ENCODE measurements at regions not wholly inside any gene's neighbourhood (a gene's known extent, or its start where the extent isn't known, plus 50 kb on each side); places are given as distances from the start of the nearest gene placed in this dataset.
"Not testable (repeated sequence)": the region's sequence is repeated elsewhere in the genome, so short reads cannot be mapped to it uniquely, and the experiment has no call there.

DNA sequence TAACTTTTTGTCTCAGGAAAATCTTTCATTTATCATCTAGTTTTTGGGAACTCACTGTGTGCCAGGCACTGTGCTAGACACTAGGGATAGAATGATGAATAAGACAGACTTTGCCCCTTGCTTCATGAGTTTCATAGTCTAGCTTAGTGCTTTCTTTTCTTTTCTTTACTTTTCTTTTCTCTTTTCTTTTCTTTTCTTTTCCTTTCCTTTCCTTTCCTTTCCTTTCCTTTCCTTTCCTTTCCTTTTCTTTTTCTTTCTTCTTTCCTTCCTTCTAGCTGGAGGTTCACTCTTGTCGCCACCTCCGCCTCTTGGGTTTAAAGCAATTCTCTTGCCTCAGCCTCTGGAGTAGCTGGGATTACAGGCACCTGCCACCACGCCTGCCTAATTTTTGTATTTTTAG, 172.9 kb downstream of the EDEM1 start:
- Histone ChIP-seq H3K4me1 (no peaks in the 10 kb centered on the region), H3K9me3 (no peaks in the 10 kb centered on the region), H3K27me3 (no peaks in the 10 kb centered on the region), H3K36me3 (no peaks in the 10 kb centered on the region), H3K27ac (no peak overlapping the region), H3K4me3 (no peak overlapping the region)
- DNase-seq: no peak
- TF ChIP-seq POLR2A (IDR thresholded peaks at IDR 0.05) (no peak), CTCF (IDR thresholded peaks at IDR 0.05) (no peak)

DNA sequence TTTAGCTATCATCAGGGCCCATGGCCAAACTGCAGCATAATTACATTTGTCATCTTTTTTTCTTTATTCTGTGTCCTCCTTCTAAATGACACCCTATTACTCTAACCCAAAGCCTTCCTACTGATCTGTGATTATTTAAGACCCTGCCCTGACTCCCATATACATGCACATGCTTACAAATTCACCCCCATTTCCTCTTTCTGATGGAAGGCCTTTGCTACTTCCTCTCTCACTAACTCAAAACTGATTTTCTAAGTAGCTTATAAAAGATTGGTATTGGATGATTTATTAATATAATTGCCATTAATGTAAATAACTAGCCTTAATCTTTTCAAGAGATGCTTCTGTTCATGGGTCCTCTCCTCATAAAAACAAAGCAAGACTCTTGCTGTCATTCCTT, 179.2 kb downstream of the EDEM1 start:
- Histone ChIP-seq H3K27ac (no peak overlapping the region), H3K9me3 (no peaks in the 10 kb centered on the region), H3K36me3 (no peaks in the 10 kb centered on the region), H3K4me3 (no peak overlapping the region), H3K27me3 (no peaks in the 10 kb centered on the region), H3K4me1 (no peaks in the 10 kb centered on the region)
- DNase-seq: no peak
- TF ChIP-seq POLR2A (IDR thresholded peaks at IDR 0.05): no peak
- TF ChIP-seq CTCF (IDR thresholded peaks at IDR 0.05): no peak

DNA sequence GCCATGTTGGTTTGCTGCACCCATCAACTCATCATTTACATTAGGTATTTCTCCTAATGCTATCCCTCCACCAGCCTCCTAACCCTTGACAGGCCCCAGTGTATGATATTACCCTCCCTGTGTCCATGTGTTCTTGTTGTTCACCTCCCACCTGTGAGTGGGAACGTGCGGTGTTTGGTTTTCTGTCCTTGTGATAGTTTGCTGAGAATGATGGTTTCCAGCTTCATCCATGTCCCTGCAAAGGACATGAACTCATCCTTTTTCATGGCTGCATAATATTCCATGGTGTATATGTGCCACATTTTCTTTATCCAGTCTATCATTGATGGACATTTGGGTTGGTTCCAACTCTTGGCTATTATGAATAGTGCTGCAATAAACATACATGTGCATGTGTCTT, 184.0 kb downstream of the EDEM1 start:
- not testable (repeated sequence) for H3K36me3 ChIP-seq, H3K27ac ChIP-seq, H3K9me3 ChIP-seq, H3K4me1 ChIP-seq, H3K4me3 ChIP-seq, DNase-seq, H3K27me3 ChIP-seq

DNA sequence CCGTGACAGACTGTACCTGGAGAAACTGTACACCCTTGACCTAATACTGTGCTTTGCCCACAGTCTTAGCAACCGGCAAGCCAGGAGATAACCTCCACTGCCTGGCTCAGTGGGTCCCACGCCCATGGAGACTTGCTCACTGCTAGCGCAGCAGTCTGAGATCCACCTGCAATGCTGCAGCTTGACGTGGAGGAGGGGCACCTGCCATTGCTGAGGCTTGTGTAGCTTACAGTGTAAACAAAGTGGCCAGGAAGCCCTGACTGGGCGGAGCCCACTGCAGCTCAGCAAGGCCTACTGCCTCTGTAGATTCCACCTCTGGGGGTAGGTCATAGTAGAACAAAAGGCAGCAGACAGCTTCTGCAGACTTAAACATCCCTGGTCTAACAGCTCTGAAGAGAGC, 189.3 kb downstream of the EDEM1 start:
- Histone ChIP-seq H3K4me3 (no peak overlapping the region), H3K9me3 (no peaks in the 10 kb centered on the region), H3K36me3 (no peaks in the 10 kb centered on the region), H3K27me3 (no peaks in the 10 kb centered on the region), H3K4me1 (no peaks in the 10 kb centered on the region), H3K27ac (no peak overlapping the region)
- peak; percentile 32 to 71 (median 56) for DNase-seq
- TF ChIP-seq POLR2A (IDR thresholded peaks at IDR 0.05) (no peak), CTCF (IDR thresholded peaks at IDR 0.05) (no peak)

GRCh38 chr3:5379266-5379665, 191.8 kb downstream of the EDEM1 start:
- not testable (repeated sequence) for H3K27me3 ChIP-seq, H3K9me3 ChIP-seq, H3K4me1 ChIP-seq, H3K4me3 ChIP-seq, H3K36me3 ChIP-seq, H3K27ac ChIP-seq, DNase-seq

- not testable (repeated sequence) for H3K4me3 ChIP-seq, H3K4me1 ChIP-seq, H3K27me3 ChIP-seq, H3K27ac ChIP-seq, DNase-seq, H3K9me3 ChIP-seq, H3K36me3 ChIP-seq
Measured at GRCh38 chr3:5383486-5384263, 196.2 kb downstream of the EDEM1 start.

DNA sequence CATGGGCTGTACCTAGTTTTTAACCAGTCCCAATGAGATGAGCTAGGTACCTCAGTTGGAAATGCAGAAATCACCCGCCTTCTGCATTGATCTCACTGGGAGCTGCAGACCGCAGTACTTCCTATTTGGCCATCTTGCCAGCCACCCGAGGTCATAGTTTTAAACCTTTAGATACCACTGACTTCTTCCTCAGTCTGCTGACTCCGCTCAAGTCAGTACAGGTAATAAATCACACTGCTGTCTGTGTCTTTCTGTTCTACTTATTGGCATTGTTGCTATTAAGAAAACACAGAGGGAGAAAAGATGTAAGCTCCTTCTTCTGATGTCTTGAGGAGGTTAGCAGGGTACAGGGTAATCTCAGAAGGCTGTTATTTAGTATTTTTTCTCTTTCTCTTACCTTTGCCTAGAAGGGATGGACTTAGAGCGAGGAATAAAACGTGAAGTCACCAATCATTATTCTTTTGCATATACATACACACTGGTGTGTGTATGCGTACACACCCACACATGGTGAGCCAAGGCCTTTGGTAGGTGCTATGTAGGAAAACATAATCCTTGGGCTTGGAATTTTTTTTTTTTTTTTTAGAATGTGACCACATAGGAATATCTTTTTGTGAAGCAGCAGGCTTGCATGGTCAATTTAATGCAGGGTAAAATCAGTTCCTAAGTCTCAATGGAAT, 197.2 kb downstream of the EDEM1 start:
- Histone ChIP-seq H3K27me3 (no peaks in the 10 kb centered on the region), H3K36me3 (no peaks in the 10 kb centered on the region), H3K27ac (no peak overlapping the region), H3K4me3 (no peak overlapping the region), H3K9me3 (no peaks in the 10 kb centered on the region), H3K4me1 (no peaks in the 10 kb centered on the region)
- TF ChIP-seq CTCF (IDR thresholded peaks at IDR 0.05) (no peak), POLR2A (IDR thresholded peaks at IDR 0.05) (no peak)
- no peak for DNase-seq

Data from Peyer's patch (tissue), 4 donors.